ENCODE measurements at regions not wholly inside any gene's neighbourhood (a gene's known extent, or its start where the extent isn't known, plus 50 kb on each side); places are given as distances from the start of the nearest gene placed in this dataset.

DNA sequence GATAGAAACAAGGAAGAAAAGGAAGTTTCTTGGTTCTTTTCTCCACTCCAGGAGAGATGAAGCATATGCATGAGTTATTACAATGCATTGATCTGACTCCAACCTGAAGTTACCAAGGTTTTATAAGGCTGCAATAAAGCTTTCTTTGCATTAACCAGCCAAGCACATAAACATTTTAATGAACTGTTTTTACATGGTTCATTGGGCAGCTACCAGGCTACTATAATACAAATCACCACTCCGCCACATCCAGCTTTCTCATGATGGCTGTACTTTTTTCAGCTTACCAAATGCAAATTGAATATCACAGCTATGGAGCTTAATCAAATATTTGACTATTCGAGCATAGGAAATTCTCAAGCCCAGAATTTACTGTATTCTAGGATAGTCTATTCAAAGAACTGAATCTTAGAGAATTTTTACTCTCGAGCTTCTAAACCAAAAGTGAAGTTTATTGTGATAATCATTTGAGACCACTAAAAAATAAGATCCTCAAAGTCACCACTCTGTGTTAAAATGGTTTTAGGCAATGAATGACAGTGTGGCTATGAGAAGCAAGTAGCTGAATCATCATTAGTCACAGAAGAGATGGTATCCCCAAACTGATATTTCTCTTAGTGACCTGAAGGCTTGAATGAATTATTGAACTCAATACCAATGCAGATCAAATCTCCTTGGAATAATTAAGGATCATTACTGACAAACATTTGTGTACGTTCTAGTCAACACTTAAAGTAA lies 58.6 kb upstream of the ZNF281 start:
- TF ChIP-seq, protein P1, sequence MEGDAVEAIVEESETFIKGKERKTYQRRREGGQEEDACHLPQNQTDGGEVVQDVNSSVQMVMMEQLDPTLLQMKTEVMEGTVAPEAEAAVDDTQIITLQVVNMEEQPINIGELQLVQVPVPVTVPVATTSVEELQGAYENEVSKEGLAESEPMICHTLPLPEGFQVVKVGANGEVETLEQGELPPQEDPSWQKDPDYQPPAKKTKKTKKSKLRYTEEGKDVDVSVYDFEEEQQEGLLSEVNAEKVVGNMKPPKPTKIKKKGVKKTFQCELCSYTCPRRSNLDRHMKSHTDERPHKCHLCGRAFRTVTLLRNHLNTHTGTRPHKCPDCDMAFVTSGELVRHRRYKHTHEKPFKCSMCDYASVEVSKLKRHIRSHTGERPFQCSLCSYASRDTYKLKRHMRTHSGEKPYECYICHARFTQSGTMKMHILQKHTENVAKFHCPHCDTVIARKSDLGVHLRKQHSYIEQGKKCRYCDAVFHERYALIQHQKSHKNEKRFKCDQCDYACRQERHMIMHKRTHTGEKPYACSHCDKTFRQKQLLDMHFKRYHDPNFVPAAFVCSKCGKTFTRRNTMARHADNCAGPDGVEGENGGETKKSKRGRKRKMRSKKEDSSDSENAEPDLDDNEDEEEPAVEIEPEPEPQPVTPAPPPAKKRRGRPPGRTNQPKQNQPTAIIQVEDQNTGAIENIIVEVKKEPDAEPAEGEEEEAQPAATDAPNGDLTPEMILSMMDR (IDR thresholded peaks at IDR 0.05 in 4 of 5, conservative IDR thresholded peaks at IDR 0.05 in 1 of 5): no peak
- TF ChIP-seq POLR2A (IDR thresholded peaks at IDR 0.05): no peak

All from gastrocnemius medialis (tissue), 4 donors.